Mesothelial cell of epicardium (in vitro differentiated cells): ENCODE measurements at regions not wholly inside any gene's neighbourhood (a gene's known extent, or its start where the extent isn't known, plus 50 kb on each side); places are given as distances from the start of the nearest gene placed in this dataset.
"Not testable (repeated sequence)": the region's sequence is repeated elsewhere in the genome, so short reads cannot be mapped to it uniquely, and the experiment has no call there.

Experiments used
- DNase-seq, 2 experiments: peaks; one replicate each; pipeline ENCODE4 v3.0.0; 2021; ENCODE audit warnings: low spot score in 2 of 2; ENCODE audit not compliant: unreplicated experiment in 2 of 2
- H3K27ac Mint-ChIP-seq: 2 replicates; pipeline ENCODE4 v1.8.0; 2021; ENCODE audit warnings: mixed read lengths
- H3K27me3 Mint-ChIP-seq: 2 replicates; pipeline ENCODE4 v1.8.0; 2021; ENCODE audit warnings: low read depth, mixed read lengths
- H3K36me3 Mint-ChIP-seq: 2 replicates; pipeline ENCODE4 v1.8.0; 2021; ENCODE audit warnings: mixed read lengths
- H3K4me1 Mint-ChIP-seq: 2 replicates; pipeline ENCODE4 v1.8.0; 2021; ENCODE audit warnings: mixed read lengths
- H3K4me3 Mint-ChIP-seq: 2 replicates; pipeline ENCODE4 v1.8.0; 2021; ENCODE audit warnings: mild to moderate bottlenecking, moderate library complexity, mixed read lengths
- H3K9me3 Mint-ChIP-seq: 2 replicates; pipeline ENCODE4 v1.8.0; 2021; ENCODE audit warnings: mixed read lengths
- CTCF ChIP-seq: fragments of 200-600 bp; sonication (generic); IDR thresholded peaks from one replicate; pipeline ENCODE4 v1.5.0; 2021; ENCODE audit warnings: antibody characterized with exemption; ENCODE audit not compliant: unreplicated experiment

- H3K36me3 Mint-ChIP-seq = no peaks in the 10 kb centered on the region
These were observed 755.8 kb downstream of the PRIM2 start for GRCh38 chr6:58073263-58073662.

GRCh38 chr6:58090067-58090466 is 772.6 kb downstream of the PRIM2 start:
- not testable (repeated sequence) for H3K36me3 Mint-ChIP-seq, H3K27ac Mint-ChIP-seq, H3K4me1 Mint-ChIP-seq, H3K4me3 Mint-ChIP-seq, H3K27me3 Mint-ChIP-seq, DNase-seq
- H3K9me3 Mint-ChIP-seq = peaks cover 27% of the 10 kb centered on the region

More at GRCh38 chr6:58073263-58073662, 755.8 kb downstream of the PRIM2 start:
- no peak overlapping the region for H3K4me3 Mint-ChIP-seq
- no peak for TF ChIP-seq CTCF
- H3K27ac Mint-ChIP-seq = no peak overlapping the region
- H3K9me3 Mint-ChIP-seq = peaks cover 50% of the 10 kb centered on the region
- DNase-seq = no peak
- H3K27me3 Mint-ChIP-seq = no peaks in the 10 kb centered on the region
- H3K4me1 Mint-ChIP-seq = no peaks in the 10 kb centered on the region

GRCh38 chr6:58097251-58097650 is 779.8 kb downstream of the PRIM2 start:
- not testable (repeated sequence) for H3K27me3 Mint-ChIP-seq, H3K4me1 Mint-ChIP-seq, H3K27ac Mint-ChIP-seq, H3K4me3 Mint-ChIP-seq, DNase-seq, H3K36me3 Mint-ChIP-seq
- peaks cover 38% of the 10 kb centered on the region for H3K9me3 Mint-ChIP-seq

GRCh38 chr6:58113960-58114359 is 796.5 kb downstream of the PRIM2 start:
- Mint-ChIP-seq H3K27me3 (no peaks in the 10 kb centered on the region), H3K4me1 (no peaks in the 10 kb centered on the region), H3K9me3 (peaks cover 61% of the 10 kb centered on the region), H3K4me3 (no peak overlapping the region), H3K36me3 (no peaks in the 10 kb centered on the region), H3K27ac (no peak overlapping the region)
- no peak for DNase-seq
- no peak for TF ChIP-seq CTCF

- not testable (repeated sequence) for H3K27me3 Mint-ChIP-seq, DNase-seq, H3K27ac Mint-ChIP-seq, H3K4me3 Mint-ChIP-seq, H3K4me1 Mint-ChIP-seq, H3K36me3 Mint-ChIP-seq
- H3K9me3 Mint-ChIP-seq = peaks cover 53% of the 10 kb centered on the region
These were observed 799.7 kb downstream of the PRIM2 start for GRCh38 chr6:58117162-58117561.

- H3K36me3 Mint-ChIP-seq, H3K27ac Mint-ChIP-seq, H3K4me1 Mint-ChIP-seq, H3K27me3 Mint-ChIP-seq, H3K4me3 Mint-ChIP-seq, DNase-seq: not testable (repeated sequence)
- H3K9me3 Mint-ChIP-seq = peaks cover 28% of the 10 kb centered on the region
These were observed 804.2 kb downstream of the PRIM2 start for GRCh38 chr6:58121616-58122015.

GRCh38 chr6:58123770-58124169 is 806.3 kb downstream of the PRIM2 start:
- not testable (repeated sequence) for H3K4me1 Mint-ChIP-seq, H3K4me3 Mint-ChIP-seq, H3K27me3 Mint-ChIP-seq, DNase-seq, H3K36me3 Mint-ChIP-seq, H3K27ac Mint-ChIP-seq
- peaks cover 32% of the 10 kb centered on the region for H3K9me3 Mint-ChIP-seq

- peaks cover 45% of the 10 kb centered on the region for H3K9me3 Mint-ChIP-seq
- H3K27ac Mint-ChIP-seq, H3K4me1 Mint-ChIP-seq, DNase-seq, H3K36me3 Mint-ChIP-seq, H3K27me3 Mint-ChIP-seq, H3K4me3 Mint-ChIP-seq: not testable (repeated sequence)
These were observed 811.1 kb downstream of the PRIM2 start for GRCh38 chr6:58128549-58128948.

- H3K9me3 Mint-ChIP-seq = peaks cover 44% of the 10 kb centered on the region
- not testable (repeated sequence) for H3K36me3 Mint-ChIP-seq, H3K4me1 Mint-ChIP-seq, H3K27ac Mint-ChIP-seq, DNase-seq, H3K27me3 Mint-ChIP-seq, H3K4me3 Mint-ChIP-seq
These were observed 811.7 kb downstream of the PRIM2 start for GRCh38 chr6:58129098-58129497.

- not testable (repeated sequence) for DNase-seq, H3K4me3 Mint-ChIP-seq, H3K36me3 Mint-ChIP-seq, H3K27ac Mint-ChIP-seq, H3K27me3 Mint-ChIP-seq, H3K4me1 Mint-ChIP-seq
- H3K9me3 Mint-ChIP-seq = peaks cover 45% of the 10 kb centered on the region
These were observed 822.3 kb downstream of the PRIM2 start for GRCh38 chr6:58139746-58140145.

- H3K27me3 Mint-ChIP-seq, H3K4me3 Mint-ChIP-seq, H3K27ac Mint-ChIP-seq, DNase-seq, H3K4me1 Mint-ChIP-seq, H3K36me3 Mint-ChIP-seq: not testable (repeated sequence)
- H3K9me3 Mint-ChIP-seq = peaks cover 56% of the 10 kb centered on the region
These were observed 853.6 kb downstream of the PRIM2 start for GRCh38 chr6:58171025-58171424.
